ENCODE measurements at regions not wholly inside any gene's neighbourhood (a gene's known extent, or its start where the extent isn't known, plus 50 kb on each side); places are given as distances from the start of the nearest gene placed in this dataset.
"Not testable (repeated sequence)": the region's sequence is repeated elsewhere in the genome, so short reads cannot be mapped to it uniquely, and the experiment has no call there.

GRCh38 chr11:98456308-98456680 lies 564.5 kb upstream of the CNTN5 start:
- no peak for DNase-seq
- Histone ChIP-seq H3K36me3 (no peaks in the 10 kb centered on the region), H3K4me3 (no peak overlapping the region), H3K9me3 (no peaks in the 10 kb centered on the region), H3K27me3 (no peaks in the 10 kb centered on the region)

- Histone ChIP-seq H3K4me3 (no peak overlapping the region), H3K9me3 (no peaks in the 10 kb centered on the region), H3K27me3 (no peaks in the 10 kb centered on the region), H3K36me3 (no peaks in the 10 kb centered on the region)
- DNase-seq, result no peak
Observed at GRCh38 chr11:98495016-98495415, 525.7 kb upstream of the CNTN5 start.

GRCh38 chr11:98495601-98496000 lies 525.1 kb upstream of the CNTN5 start:
- H3K9me3 ChIP-seq, result no peaks in the 10 kb centered on the region
- DNase-seq, result no peak
- H3K27me3 ChIP-seq, result no peaks in the 10 kb centered on the region
- no peak overlapping the region for H3K4me3 ChIP-seq
- no peaks in the 10 kb centered on the region for H3K36me3 ChIP-seq

GRCh38 chr11:98507208-98507607 lies 513.5 kb upstream of the CNTN5 start:
- no peaks in the 10 kb centered on the region for H3K9me3 ChIP-seq
- no peak overlapping the region for H3K4me3 ChIP-seq
- H3K36me3 ChIP-seq, result no peaks in the 10 kb centered on the region
- H3K27me3 ChIP-seq, result no peaks in the 10 kb centered on the region
- no peak for DNase-seq

GRCh38 chr11:98512938-98513337 lies 507.8 kb upstream of the CNTN5 start:
- no peaks in the 10 kb centered on the region for H3K9me3 ChIP-seq
- H3K27me3 ChIP-seq, result no peaks in the 10 kb centered on the region
- DNase-seq, result no peak
- no peak overlapping the region for H3K4me3 ChIP-seq
- no peaks in the 10 kb centered on the region for H3K36me3 ChIP-seq

GRCh38 chr11:98531576-98531975 lies 489.2 kb upstream of the CNTN5 start:
- H3K9me3 ChIP-seq, result no peaks in the 10 kb centered on the region
- no peaks in the 10 kb centered on the region for H3K36me3 ChIP-seq
- no peak for DNase-seq
- H3K27me3 ChIP-seq, result no peaks in the 10 kb centered on the region
- H3K4me3 ChIP-seq, result no peak overlapping the region

- DNase-seq, result no peak
- H3K27me3 ChIP-seq, result no peaks in the 10 kb centered on the region
- H3K4me3 ChIP-seq, result no peak overlapping the region
- H3K36me3 ChIP-seq, result no peaks in the 10 kb centered on the region
- H3K9me3 ChIP-seq, result no peaks in the 10 kb centered on the region
Observed at GRCh38 chr11:98536023-98536422, 484.7 kb upstream of the CNTN5 start.

GRCh38 chr11:98538358-98538757 lies 482.4 kb upstream of the CNTN5 start:
- DNase-seq, H3K36me3 ChIP-seq, H3K9me3 ChIP-seq, H3K4me3 ChIP-seq, H3K27me3 ChIP-seq: not testable (repeated sequence)

- Histone ChIP-seq H3K27me3 (no peaks in the 10 kb centered on the region), H3K4me3 (no peak overlapping the region), H3K36me3 (no peaks in the 10 kb centered on the region), H3K9me3 (no peaks in the 10 kb centered on the region)
- no peak for DNase-seq
Observed at GRCh38 chr11:98545544-98546175, 475.1 kb upstream of the CNTN5 start.

- H3K4me3 ChIP-seq, result no peak overlapping the region
- DNase-seq, result no peak
- H3K36me3 ChIP-seq, result no peaks in the 10 kb centered on the region
- H3K27me3 ChIP-seq, result no peaks in the 10 kb centered on the region
- H3K9me3 ChIP-seq, result no peaks in the 10 kb centered on the region
Observed at GRCh38 chr11:98549571-98549970, 471.2 kb upstream of the CNTN5 start.

GRCh38 chr11:98559961-98560360 lies 460.8 kb upstream of the CNTN5 start:
- no peak for DNase-seq
- Histone ChIP-seq H3K4me3 (no peak overlapping the region), H3K36me3 (no peaks in the 10 kb centered on the region), H3K9me3 (no peaks in the 10 kb centered on the region), H3K27me3 (no peaks in the 10 kb centered on the region)

GRCh38 chr11:98561252-98561651 lies 459.5 kb upstream of the CNTN5 start:
- no peaks in the 10 kb centered on the region for H3K27me3 ChIP-seq
- no peaks in the 10 kb centered on the region for H3K36me3 ChIP-seq
- no peak overlapping the region for H3K4me3 ChIP-seq
- DNase-seq, result no peak
- no peaks in the 10 kb centered on the region for H3K9me3 ChIP-seq

- DNase-seq, result no peak
Observed at GRCh38 chr11:98561877-98562395, 458.8 kb upstream of the CNTN5 start.

GRCh38 chr11:98564233-98564632 lies 456.5 kb upstream of the CNTN5 start:
- Histone ChIP-seq H3K36me3 (no peaks in the 10 kb centered on the region), H3K4me3 (no peak overlapping the region), H3K27me3 (no peaks in the 10 kb centered on the region)

More at GRCh38 chr11:98561877-98562395, 458.8 kb upstream of the CNTN5 start:
- Histone ChIP-seq H3K36me3 (no peaks in the 10 kb centered on the region), H3K4me3 (no peak overlapping the region), H3K27me3 (no peaks in the 10 kb centered on the region), H3K9me3 (no peaks in the 10 kb centered on the region)

GRCh38 chr11:98564881-98565280 lies 455.9 kb upstream of the CNTN5 start:
- Histone ChIP-seq H3K9me3 (no peaks in the 10 kb centered on the region), H3K4me3 (no peak overlapping the region), H3K27me3 (no peaks in the 10 kb centered on the region), H3K36me3 (no peaks in the 10 kb centered on the region)
- DNase-seq, result no peak

More at GRCh38 chr11:98564233-98564632, 456.5 kb upstream of the CNTN5 start:
- DNase-seq, result no peak
- no peaks in the 10 kb centered on the region for H3K9me3 ChIP-seq

GRCh38 chr11:98565311-98565710 lies 455.4 kb upstream of the CNTN5 start:
- H3K27me3 ChIP-seq, result no peaks in the 10 kb centered on the region
- no peaks in the 10 kb centered on the region for H3K9me3 ChIP-seq
- no peak for DNase-seq
- no peaks in the 10 kb centered on the region for H3K36me3 ChIP-seq
- no peak overlapping the region for H3K4me3 ChIP-seq

GRCh38 chr11:98566978-98567377 lies 453.8 kb upstream of the CNTN5 start:
- H3K36me3 ChIP-seq, result no peaks in the 10 kb centered on the region
- H3K27me3 ChIP-seq, result no peaks in the 10 kb centered on the region
- H3K9me3 ChIP-seq, result no peaks in the 10 kb centered on the region
- no peak overlapping the region for H3K4me3 ChIP-seq
- no peak for DNase-seq

- Histone ChIP-seq H3K4me3 (no peak overlapping the region), H3K27me3 (no peaks in the 10 kb centered on the region), H3K9me3 (no peaks in the 10 kb centered on the region), H3K36me3 (no peaks in the 10 kb centered on the region)
- DNase-seq, result no peak
Observed at GRCh38 chr11:98568013-98568412, 452.7 kb upstream of the CNTN5 start.

GRCh38 chr11:98572941-98573340 lies 447.8 kb upstream of the CNTN5 start:
- no peaks in the 10 kb centered on the region for H3K9me3 ChIP-seq
- no peaks in the 10 kb centered on the region for H3K36me3 ChIP-seq
- no peak overlapping the region for H3K4me3 ChIP-seq
- no peaks in the 10 kb centered on the region for H3K27me3 ChIP-seq
- DNase-seq, result no peak
